OCI-LY7 (cell line): ENCODE measurements at regions not wholly inside any gene's neighbourhood (a gene's known extent, or its start where the extent isn't known, plus 50 kb on each side); places are given as distances from the start of the nearest gene placed in this dataset.

Experiments used
- BruUV-seq: library from RNA; stranded (reverse); fragments of 400-500 nt; replicated peaks from 2 replicates; lab custom pipeline; 2021; lab: Mats Ljungman, UMichigan
- CTCF ChIA-PET: fragments of 300-600 bp; sonication (Branson Sonifier 250); formaldehyde crosslinking; loops from one replicate; lab custom pipeline; 2022; ENCODE audit warnings: antibody characterized with exemption; ENCODE audit not compliant: unreplicated experiment; lab: Charles Lee
- POLR2A ChIA-PET: fragments of 300-600 bp; sonication (Branson Sonifier 250); formaldehyde crosslinking; loops from one replicate; lab custom pipeline; 2022; ENCODE audit warnings: antibody characterized with exemption; lab: Charles Lee
- DNase-seq: peaks from one replicate; pipeline ENCODE4 v3.0.0-alpha.2; 2015; ENCODE audit warnings: low spot score
- H2AFZ ChIP-seq: fragments of 200-600 bp; sonication (generic), shearing (Covaris generic); 2 replicates; pipeline ENCODE4 v1.6.1; 2014; ENCODE audit warnings: mild to moderate bottlenecking, antibody characterized with exemption, low read length, moderate library complexity
- H3K27ac ChIP-seq: fragments of 200-600 bp; sonication (generic); 2 replicates; pipeline ENCODE4 v1.5.1; 2014; ENCODE audit warnings: mixed run types, low read depth, mild to moderate bottlenecking, moderate library complexity, low read length, inconsistent platforms; ENCODE audit not compliant: poor library complexity, severe bottlenecking
- H3K36me3 ChIP-seq: fragments of 200-600 bp; sonication (generic); 2 replicates; pipeline ENCODE4 v1.6.1; 2014; ENCODE audit warnings: mild to moderate bottlenecking, antibody characterized with exemption, low read length, moderate library complexity, mixed read lengths; ENCODE audit not compliant: insufficient read depth
- H3K4me1 ChIP-seq: fragments of 200-600 bp; sonication (generic); 2 replicates; pipeline ENCODE4 v1.5.1; 2014; ENCODE audit warnings: mild to moderate bottlenecking, low read length; ENCODE audit not compliant: insufficient read depth, poor library complexity, severe bottlenecking
- H3K4me2 ChIP-seq: fragments of 200-600 bp; sonication (generic); 2 replicates; pipeline ENCODE4 v1.6.1; 2014; ENCODE audit warnings: mild to moderate bottlenecking, low read length
- H3K4me3 ChIP-seq: fragments of 200-600 bp; sonication (generic); 2 replicates; pipeline ENCODE4 v1.5.1; 2014; ENCODE audit warnings: mild to moderate bottlenecking, low read depth, low read length; ENCODE audit not compliant: poor library complexity, severe bottlenecking
- H3K79me2 ChIP-seq: fragments of 200-600 bp; sonication (generic); 2 replicates; pipeline ENCODE4 v1.6.1; 2016; ENCODE audit warnings: low read depth, mild to moderate bottlenecking, low read length, moderate library complexity, mixed read lengths; ENCODE audit not compliant: insufficient read depth
- H3K9me2 ChIP-seq: fragments of 200-600 bp; sonication (generic); 2 replicates; pipeline ENCODE4 v1.6.1; 2016; ENCODE audit warnings: mild to moderate bottlenecking, low read length, mixed read lengths; ENCODE audit not compliant: insufficient read depth
- H3K9me3 ChIP-seq: fragments of 200-600 bp; sonication (generic); 2 replicates; pipeline ENCODE4 v1.6.1; 2014; ENCODE audit warnings: mild to moderate bottlenecking, mixed run types, low read length, mixed read lengths
- H4K20me1 ChIP-seq: fragments of 200-600 bp; sonication (generic); 2 replicates; pipeline ENCODE4 v1.6.1; 2014; ENCODE audit warnings: mild to moderate bottlenecking, antibody characterized with exemption, low read length, moderate library complexity, mixed read lengths; ENCODE audit not compliant: insufficient read depth
- CTCF ChIP-seq: fragments of 200-600 bp; sonication (generic); conservative IDR thresholded peaks from 2 replicates; pipeline ENCODE4 v1.5.1; 2014; ENCODE audit warnings: mild to moderate bottlenecking, antibody characterized with exemption, low read length, moderate library complexity, mixed read lengths
- EZH2phosphoT487 ChIP-seq: fragments of 200-600 bp; sonication (generic); IDR thresholded peaks from 2 replicates; pipeline ENCODE4 v1.6.1; 2018; ENCODE audit warnings: low read depth, borderline replicate concordance, mild to moderate bottlenecking, mixed run types, antibody characterized with exemption, low read length, moderate library complexity, mixed read lengths
- intact Hi-C: fragments of 100-400 bp; cut with micrococcal nuclease; formaldehyde crosslinking; loops from one replicate; pipeline ENCODE4 v1.10.0; 2022; ENCODE audit not compliant: unreplicated experiment

- no peaks in the 10 kb centered on the region for H3K36me3 ChIP-seq
- no peaks in the 10 kb centered on the region for H3K9me2 ChIP-seq
- no peaks in the 10 kb centered on the region for H4K20me1 ChIP-seq
- BruUV-seq: no TSS peak
- H3K4me1 ChIP-seq: no peaks in the 10 kb centered on the region
- intact Hi-C loops: no loop called here
- ChIA-PET POLR2A (no interaction called here), CTCF (no interaction called here)
- H3K9me3 ChIP-seq: no peaks in the 10 kb centered on the region
- no peak for TF ChIP-seq EZH2phosphoT487
- no peak for TF ChIP-seq CTCF
- DNase-seq: no peak
- no peak overlapping the region for H2AFZ ChIP-seq
- H3K27ac ChIP-seq: no peak overlapping the region
- H3K4me3 ChIP-seq: no peak overlapping the region
- no peak overlapping the region for H3K4me2 ChIP-seq
- H3K79me2 ChIP-seq: no peaks in the 10 kb centered on the region
These were observed 100.4 kb downstream of the ANKRD7 start for GRCh38 chr7:118324790-118325449.

GRCh38 chr7:118325450-118325808 is 100.9 kb downstream of the ANKRD7 start:
- CTCF ChIA-PET: no interaction called here
- DNase-seq: no peak

More at GRCh38 chr7:118325450-118325808, 100.9 kb downstream of the ANKRD7 start:
- Histone ChIP-seq H3K36me3 (no peaks in the 10 kb centered on the region), H3K79me2 (no peaks in the 10 kb centered on the region), H3K9me3 (no peaks in the 10 kb centered on the region), H3K4me1 (no peaks in the 10 kb centered on the region), H3K4me2 (no peak overlapping the region), H4K20me1 (no peaks in the 10 kb centered on the region), H3K4me3 (no peak overlapping the region), H3K27ac (no peak overlapping the region), H3K9me2 (no peaks in the 10 kb centered on the region), H2AFZ (no peak overlapping the region)
- no TSS peak for BruUV-seq
- intact Hi-C loops: no loop called here
- POLR2A ChIA-PET: no interaction called here
- TF ChIP-seq CTCF (no peak), EZH2phosphoT487 (no peak)
